AG04449 (cell line): ENCODE measurements at regions not wholly inside any gene's neighbourhood (a gene's known extent, or its start where the extent isn't known, plus 50 kb on each side); places are given as distances from the start of the nearest gene placed in this dataset.
"Not testable (repeated sequence)": the region's sequence is repeated elsewhere in the genome, so short reads cannot be mapped to it uniquely, and the experiment has no call there.

Source experiments
- CTCF ChIA-PET: fragments of 350-600 bp; formaldehyde crosslinking; extraction: SDS; loops from one replicate; lab custom pipeline; 2021; ENCODE audit warnings: antibody characterized with exemption; lab: Yijun Ruan, JAX
- POLR2A ChIA-PET: fragments of 400-600, 350-600 bp; formaldehyde crosslinking; extraction: SDS; loops from one replicate; lab custom pipeline; 2020; ENCODE audit warnings: antibody characterized with exemption, inconsistent platforms; lab: Yijun Ruan, JAX
- DNase-seq: peaks from one replicate; pipeline ENCODE4 v3.0.0-alpha.2; 2010; ENCODE audit warnings: low read depth, low spot score
- H3K4me3 ChIP-seq: 2 replicates; pipeline ENCODE4 v1.5.1; 2011; ENCODE audit warnings: low read depth, mild to moderate bottlenecking, control low read depth, low read length
- CTCF ChIP-seq: IDR thresholded peaks from one replicate; pipeline ENCODE4 v1.5.1; 2011; ENCODE audit warnings: mild to moderate bottlenecking, moderate library complexity, low read length, control low read depth, inconsistent platforms; ENCODE audit not compliant: insufficient read depth; ENCODE audit errors: missing control alignments

- no peak for DNase-seq
- ChIA-PET POLR2A (no interaction called here), CTCF (interaction anchor here (5.2 to 9.0 kb wide), 2 partner anchors 16 to 376 kb away, joined by 46 to 133 read pairs; no protein-coding TSS in a partner anchor)
- no peak overlapping the region for H3K4me3 ChIP-seq
- TF ChIP-seq CTCF, result no peak
These were observed 72.4 kb downstream of the MSX2 start for GRCh38 chr5:174796711-174797192.

- ChIA-PET POLR2A (no interaction called here), CTCF (interaction anchor here (0.8 to 9.0 kb wide), 13 partner anchors 10 to 468 kb away, joined by 3 to 133 read pairs (median 4); no protein-coding TSS in a partner anchor)
- no peak overlapping the region for H3K4me3 ChIP-seq
- no peak for TF ChIP-seq CTCF
- DNase-seq, result no peak
These were observed 70.7 kb downstream of the MSX2 start for GRCh38 chr5:174794931-174795672.

- ChIA-PET CTCF (interaction anchor here (0.6 to 9.0 kb wide), 26 partner anchors 9 to 471 kb away, joined by 3 to 133 read pairs (median 4); no protein-coding TSS in a partner anchor), POLR2A (no interaction called here)
- H3K4me3 ChIP-seq, result no peak overlapping the region
- peak; percentile 94 for TF ChIP-seq CTCF
- no peak for DNase-seq
These were observed 69.4 kb downstream of the MSX2 start for GRCh38 chr5:174793684-174794328.

- TF ChIP-seq CTCF, result no peak
- POLR2A ChIA-PET, result no interaction called here
- no peak for DNase-seq
These were observed 68.7 kb downstream of the MSX2 start for GRCh38 chr5:174793076-174793475.

GRCh38 chr5:174792265-174792664, 67.9 kb downstream of the MSX2 start:
- CTCF ChIA-PET, result interaction anchor here (0.7 to 9.0 kb wide), 15 partner anchors 9 to 465 kb away, joined by 3 to 133 read pairs (median 4); no protein-coding TSS in a partner anchor
- H3K4me3 ChIP-seq, DNase-seq, POLR2A ChIA-PET: not testable (repeated sequence)

More at GRCh38 chr5:174793076-174793475, 68.7 kb downstream of the MSX2 start:
- CTCF ChIA-PET, result interaction anchor here (0.6 to 9.0 kb wide), 27 partner anchors 12 to 470 kb away, joined by 3 to 133 read pairs (median 4); no protein-coding TSS in a partner anchor
- no peak overlapping the region for H3K4me3 ChIP-seq

GRCh38 chr5:174790906-174791305, 66.5 kb downstream of the MSX2 start:
- POLR2A ChIA-PET, result no interaction called here

More at GRCh38 chr5:174790906-174791305, 66.5 kb downstream of the MSX2 start:
- CTCF ChIA-PET, result interaction anchor here (9.0 kb wide), 1 partner anchor 370 kb away, joined by 133 read pairs; no protein-coding TSS in a partner anchor
- TF ChIP-seq CTCF, result no peak
- DNase-seq, result no peak
- no peak overlapping the region for H3K4me3 ChIP-seq
